H7 (cell line): ENCODE measurements at regions not wholly inside any gene's neighbourhood (a gene's known extent, or its start where the extent isn't known, plus 50 kb on each side); places are given as distances from the start of the nearest gene placed in this dataset.
A peak's percentile ranks its signal among the peaks of the same experiment; 100 is the strongest.

Source experiments
- DNase-seq: peaks from one replicate; pipeline ENCODE4 v3.0.0; 2012
- H3K27me3 ChIP-seq: 2 replicates; pipeline ENCODE4 v1.6.0; 2011; ENCODE audit warnings: mild to moderate bottlenecking, low read length; ENCODE audit not compliant: control insufficient read depth, insufficient read depth
- H3K36me3 ChIP-seq: replicated peaks from 2 replicates; pipeline ENCODE4 v1.5.1; 2011; ENCODE audit warnings: low read length; ENCODE audit not compliant: control insufficient read depth, insufficient read depth
- H3K4me3 ChIP-seq: 2 replicates; pipeline ENCODE4 v1.5.1; 2011; ENCODE audit warnings: low read depth, mild to moderate bottlenecking, control low read depth, low read length, moderate library complexity; ENCODE audit not compliant: insufficient read depth

GRCh38 chr4:128590034-128590740, 219.3 kb upstream of the JADE1 start:
- no peak overlapping the region for H3K4me3 ChIP-seq
- DNase-seq, result no peak
- no peaks in the 10 kb centered on the region for H3K27me3 ChIP-seq
- no peaks in the 10 kb centered on the region; the same call in 1 of the 2 replicates for H3K36me3 ChIP-seq

GRCh38 chr4:128589384-128589965, 220.0 kb upstream of the JADE1 start:
- H3K4me3 ChIP-seq, result no peak overlapping the region
- H3K36me3 ChIP-seq, result no peaks in the 10 kb centered on the region; the same call in 1 of the 2 replicates
- DNase-seq, result no peak
- no peaks in the 10 kb centered on the region for H3K27me3 ChIP-seq

GRCh38 chr4:128587382-128587781, 222.1 kb upstream of the JADE1 start:
- H3K4me3 ChIP-seq, result no peak overlapping the region
- DNase-seq, result no peak
- H3K27me3 ChIP-seq, result no peaks in the 10 kb centered on the region
- no peaks in the 10 kb centered on the region for H3K36me3 ChIP-seq

- no peaks in the 10 kb centered on the region for H3K27me3 ChIP-seq
- no peak overlapping the region for H3K4me3 ChIP-seq
- DNase-seq, result no peak
- H3K36me3 ChIP-seq, result no peaks in the 10 kb centered on the region
These were observed 225.5 kb upstream of the JADE1 start for GRCh38 chr4:128583753-128584712.

GRCh38 chr4:128582427-128582870, 227.1 kb upstream of the JADE1 start:
- no peaks in the 10 kb centered on the region for H3K36me3 ChIP-seq
- no peak overlapping the region for H3K4me3 ChIP-seq
- DNase-seq, result no peak
- H3K27me3 ChIP-seq, result no peaks in the 10 kb centered on the region

- DNase-seq, result no peak
- no peak overlapping the region for H3K4me3 ChIP-seq
- no peaks in the 10 kb centered on the region for H3K36me3 ChIP-seq
- no peaks in the 10 kb centered on the region for H3K27me3 ChIP-seq
These were observed 230.2 kb upstream of the JADE1 start for GRCh38 chr4:128579154-128579853.

GRCh38 chr4:128574706-128575105, 234.8 kb upstream of the JADE1 start:
- H3K36me3 ChIP-seq, result no peaks in the 10 kb centered on the region
- peak; percentile 86 for DNase-seq
- H3K4me3 ChIP-seq, result no peak overlapping the region
- H3K27me3 ChIP-seq, result no peaks in the 10 kb centered on the region

- DNase-seq, result no peak
- Histone ChIP-seq H3K36me3 (no peaks in the 10 kb centered on the region), H3K4me3 (no peak overlapping the region), H3K27me3 (no peaks in the 10 kb centered on the region)
These were observed 235.6 kb upstream of the JADE1 start for GRCh38 chr4:128573781-128574508.

- Histone ChIP-seq H3K4me3 (no peak overlapping the region), H3K27me3 (no peaks in the 10 kb centered on the region), H3K36me3 (no peaks in the 10 kb centered on the region)
These were observed 236.7 kb upstream of the JADE1 start for GRCh38 chr4:128572778-128573241.

GRCh38 chr4:128571747-128572146, 237.8 kb upstream of the JADE1 start:
- no peak overlapping the region for H3K4me3 ChIP-seq
- no peak for DNase-seq

More at GRCh38 chr4:128572778-128573241, 236.7 kb upstream of the JADE1 start:
- no peak for DNase-seq

GRCh38 chr4:128570387-128570975, 239.0 kb upstream of the JADE1 start:
- no peak for DNase-seq
- no peaks in the 10 kb centered on the region for H3K36me3 ChIP-seq
- H3K4me3 ChIP-seq, result no peak overlapping the region
- no peaks in the 10 kb centered on the region for H3K27me3 ChIP-seq

More at GRCh38 chr4:128571747-128572146, 237.8 kb upstream of the JADE1 start:
- H3K36me3 ChIP-seq, result no peaks in the 10 kb centered on the region
- no peaks in the 10 kb centered on the region for H3K27me3 ChIP-seq

- H3K27me3 ChIP-seq, result no peaks in the 10 kb centered on the region
- no peak for DNase-seq
- H3K4me3 ChIP-seq, result no peak overlapping the region
- H3K36me3 ChIP-seq, result no peaks in the 10 kb centered on the region
These were observed 242.8 kb upstream of the JADE1 start for GRCh38 chr4:128566693-128567092.

GRCh38 chr4:128565565-128566186, 243.8 kb upstream of the JADE1 start:
- peak; percentile 70 for DNase-seq
- H3K27me3 ChIP-seq, result no peaks in the 10 kb centered on the region
- no peaks in the 10 kb centered on the region for H3K36me3 ChIP-seq
- H3K4me3 ChIP-seq, result no peak overlapping the region
